ENCODE measurements at regions not wholly inside any gene's neighbourhood (a gene's known extent, or its start where the extent isn't known, plus 50 kb on each side); places are given as distances from the start of the nearest gene placed in this dataset.

DNA sequence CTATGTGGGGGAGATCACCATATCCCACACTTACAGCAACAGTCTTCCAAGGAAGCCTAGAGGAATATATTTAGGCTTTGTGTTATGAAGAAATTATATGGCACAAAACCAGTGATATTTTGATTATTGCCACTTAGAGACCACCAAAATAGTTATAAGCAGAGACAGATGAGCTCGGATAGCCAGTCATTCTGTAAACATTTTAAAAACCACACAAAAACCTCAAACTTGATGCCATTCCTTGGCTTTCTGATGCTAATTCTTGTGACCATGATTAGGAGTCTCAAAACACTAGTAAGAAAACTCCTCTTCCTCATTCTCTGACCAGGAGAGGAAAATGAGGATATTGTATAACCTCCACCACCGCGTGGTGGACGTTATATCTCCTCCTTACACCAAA is 496.4 kb downstream of the FOXO1 start:
- no peak overlapping the region for H3K27ac ChIP-seq
- TF ChIP-seq, protein P1, sequence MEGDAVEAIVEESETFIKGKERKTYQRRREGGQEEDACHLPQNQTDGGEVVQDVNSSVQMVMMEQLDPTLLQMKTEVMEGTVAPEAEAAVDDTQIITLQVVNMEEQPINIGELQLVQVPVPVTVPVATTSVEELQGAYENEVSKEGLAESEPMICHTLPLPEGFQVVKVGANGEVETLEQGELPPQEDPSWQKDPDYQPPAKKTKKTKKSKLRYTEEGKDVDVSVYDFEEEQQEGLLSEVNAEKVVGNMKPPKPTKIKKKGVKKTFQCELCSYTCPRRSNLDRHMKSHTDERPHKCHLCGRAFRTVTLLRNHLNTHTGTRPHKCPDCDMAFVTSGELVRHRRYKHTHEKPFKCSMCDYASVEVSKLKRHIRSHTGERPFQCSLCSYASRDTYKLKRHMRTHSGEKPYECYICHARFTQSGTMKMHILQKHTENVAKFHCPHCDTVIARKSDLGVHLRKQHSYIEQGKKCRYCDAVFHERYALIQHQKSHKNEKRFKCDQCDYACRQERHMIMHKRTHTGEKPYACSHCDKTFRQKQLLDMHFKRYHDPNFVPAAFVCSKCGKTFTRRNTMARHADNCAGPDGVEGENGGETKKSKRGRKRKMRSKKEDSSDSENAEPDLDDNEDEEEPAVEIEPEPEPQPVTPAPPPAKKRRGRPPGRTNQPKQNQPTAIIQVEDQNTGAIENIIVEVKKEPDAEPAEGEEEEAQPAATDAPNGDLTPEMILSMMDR (conservative IDR thresholded peaks at IDR 0.05), result no peak

DNA sequence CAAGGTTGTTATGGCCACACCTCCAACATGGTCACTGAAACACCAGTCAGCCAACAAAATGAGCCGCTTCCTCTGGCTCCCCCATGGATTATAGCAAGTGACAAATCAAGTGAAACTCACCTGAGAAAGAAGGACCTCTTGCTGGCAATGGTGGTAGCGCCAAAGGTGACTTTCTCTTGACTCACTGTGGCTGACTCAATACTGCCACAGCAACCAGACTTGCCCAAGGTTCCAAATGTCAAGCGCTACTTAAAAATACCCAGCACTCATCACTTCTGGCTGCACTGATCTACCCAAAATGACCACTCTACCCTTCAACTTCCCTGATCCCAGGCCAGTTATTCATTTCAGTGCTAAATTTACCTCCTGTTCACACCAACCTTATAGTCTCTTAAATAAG is 495.5 kb downstream of the FOXO1 start:
- TF ChIP-seq, protein P1 (conservative IDR thresholded peaks at IDR 0.05), result no peak
- H3K27ac ChIP-seq, result no peak overlapping the region

DNA sequence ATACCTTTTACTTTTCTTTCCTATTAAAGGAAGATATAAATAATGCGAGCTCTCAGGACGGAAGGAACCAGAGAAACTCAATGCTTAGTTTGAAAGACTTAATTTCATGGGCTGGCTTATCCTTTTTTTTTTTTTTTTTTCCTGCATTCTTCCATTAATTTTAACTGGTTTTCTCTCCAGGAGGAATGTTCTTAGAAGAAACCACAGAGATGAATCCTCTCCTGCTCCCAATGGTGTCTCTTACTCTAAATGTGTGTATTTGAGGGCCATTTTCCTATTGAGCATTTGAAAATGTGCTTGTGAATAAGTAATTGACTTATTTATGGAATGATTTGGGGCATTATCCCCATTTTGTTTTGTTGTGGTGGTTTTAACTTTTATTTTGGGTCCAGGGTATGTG is 494.9 kb downstream of the FOXO1 start:
- TF ChIP-seq, protein P1 (conservative IDR thresholded peaks at IDR 0.05), result no peak
- H3K27ac ChIP-seq, result no peak overlapping the region

DNA sequence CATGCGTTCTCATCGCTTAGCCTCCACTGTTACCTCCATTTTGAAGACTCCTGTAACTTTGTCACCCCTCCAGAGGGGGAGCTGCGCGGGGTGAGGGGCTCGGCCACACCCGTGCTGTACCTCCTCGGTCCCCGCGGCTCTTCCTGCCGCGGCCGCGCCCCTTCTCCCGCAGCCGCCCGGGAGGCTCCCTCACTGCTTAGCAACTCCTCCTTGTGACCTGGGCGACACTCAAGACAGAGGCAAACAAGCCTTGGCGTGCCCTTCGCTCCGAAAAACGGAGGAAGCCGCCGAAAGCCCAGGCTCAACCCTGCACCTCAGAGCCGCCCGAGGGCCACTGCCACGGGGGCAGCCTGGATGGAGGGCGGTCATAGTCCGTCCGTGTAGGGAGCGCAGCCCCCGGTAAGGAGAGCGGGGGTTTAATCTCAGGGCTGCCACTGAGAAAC is 494.3 kb downstream of the FOXO1 start:
- H3K27ac ChIP-seq, result no peak overlapping the region

DNA sequence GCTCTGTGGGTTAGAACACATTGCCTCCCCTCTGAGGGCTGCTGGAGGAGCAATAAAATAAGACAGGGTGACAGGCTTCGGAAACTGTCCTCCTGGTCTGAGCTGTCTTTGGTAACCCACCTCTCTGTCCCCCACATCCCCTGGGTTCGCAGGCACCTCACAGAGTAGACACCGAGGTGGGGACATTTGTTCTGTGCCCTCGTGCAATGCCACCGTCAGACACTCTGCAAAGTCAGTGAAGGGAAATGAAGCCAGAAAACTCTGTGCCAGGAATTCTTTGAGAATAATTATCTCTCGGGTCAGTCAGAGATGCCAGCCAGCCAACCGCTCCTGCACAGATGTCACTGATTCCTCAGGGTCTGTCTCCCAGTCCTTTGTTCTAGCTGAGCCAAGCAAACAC is 493.6 kb downstream of the FOXO1 start:
- H3K27ac ChIP-seq, result no peak overlapping the region
- TF ChIP-seq, protein P1 (conservative IDR thresholded peaks at IDR 0.05), result no peak

More for the DNA sequence above, 494.3 kb downstream of the FOXO1 start:
- TF ChIP-seq, protein P1 (conservative IDR thresholded peaks at IDR 0.05), result no peak

DNA sequence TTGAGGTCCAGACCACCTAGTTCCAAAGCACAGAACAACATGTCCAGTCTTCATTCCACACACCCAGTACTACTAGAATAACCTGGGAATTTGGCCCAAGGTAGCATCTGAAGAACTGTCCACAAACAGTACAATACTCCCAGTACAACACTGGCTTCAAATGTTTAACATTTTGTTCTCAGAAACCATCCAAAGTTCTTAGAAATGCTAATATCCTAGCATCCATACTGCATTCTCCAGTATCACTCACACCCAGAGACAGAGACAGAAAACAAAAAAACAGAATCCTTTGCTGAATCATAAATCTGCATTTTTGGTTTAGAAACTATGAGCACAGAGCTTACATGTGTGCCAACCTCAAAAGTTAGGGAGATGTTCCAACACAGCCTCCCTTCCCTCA is 490.8 kb downstream of the FOXO1 start:
- TF ChIP-seq, protein P1 (conservative IDR thresholded peaks at IDR 0.05), result no peak
- H3K27ac ChIP-seq, result no peak overlapping the region

DNA sequence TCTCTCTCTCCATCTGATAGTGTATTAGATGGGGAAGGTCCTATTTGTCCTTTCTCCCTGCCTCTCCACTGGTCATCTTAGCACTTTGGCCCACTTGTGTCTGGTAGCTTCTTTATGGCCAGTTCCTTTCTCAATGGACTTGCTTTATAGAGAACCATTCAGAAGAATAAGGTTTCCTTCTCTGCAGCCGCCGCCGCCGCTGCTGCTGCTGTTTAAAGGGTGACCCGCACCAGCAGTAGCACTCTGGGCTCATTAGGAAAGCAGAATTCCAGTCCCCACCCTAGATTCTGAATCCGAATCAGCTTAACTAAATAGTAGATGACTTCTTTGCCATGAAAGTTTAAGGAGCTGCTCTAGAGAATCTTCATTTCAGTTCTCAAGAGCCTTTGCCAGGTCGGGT is 490.2 kb downstream of the FOXO1 start:
- no peak overlapping the region for H3K27ac ChIP-seq
- TF ChIP-seq, protein P1 (conservative IDR thresholded peaks at IDR 0.05), result no peak

DNA sequence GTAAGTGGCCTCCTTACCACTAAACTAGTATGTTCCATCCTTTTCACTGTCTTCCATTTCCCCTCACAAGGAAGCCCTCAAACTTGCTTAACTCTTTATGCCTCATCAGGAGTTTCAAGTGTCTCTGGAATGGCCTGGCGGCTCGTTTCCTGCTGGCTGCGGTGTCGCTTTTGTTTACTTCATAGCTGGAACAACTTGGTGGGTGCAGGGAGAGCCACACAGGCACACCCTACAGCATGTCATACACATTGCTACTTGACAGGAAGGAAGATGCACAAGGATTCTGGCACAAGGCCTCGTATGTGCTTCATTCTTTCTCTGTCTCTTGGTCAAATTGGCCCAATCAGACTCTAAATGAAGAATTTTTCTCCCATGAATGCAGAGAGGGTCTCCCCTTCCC is 488.3 kb downstream of the FOXO1 start:
- no peak overlapping the region for H3K27ac ChIP-seq
- TF ChIP-seq, protein P1 (conservative IDR thresholded peaks at IDR 0.05), result no peak

All from VCaP (cell line).